ENCODE measurements at regions not wholly inside any gene's neighbourhood (a gene's known extent, or its start where the extent isn't known, plus 50 kb on each side); places are given as distances from the start of the nearest gene placed in this dataset.
A peak's percentile ranks its signal among the peaks of the same experiment; 100 is the strongest.
"Not testable (repeated sequence)": the region's sequence is repeated elsewhere in the genome, so short reads cannot be mapped to it uniquely, and the experiment has no call there.

- no peak overlapping the region for H3K27ac ChIP-seq
- DNase-seq (ENCODE audit: low read depth, low spot score), result no peak
Observed at GRCh38 chr5:142222866-142223558, 101.8 kb downstream of the SPRY4 start.

GRCh38 chr5:142222225-142222865 is 102.5 kb downstream of the SPRY4 start:
- H3K27ac ChIP-seq, result no peak overlapping the region
- no peak for DNase-seq (ENCODE audit: low read depth, low spot score)

GRCh38 chr5:142221091-142221860 is 103.5 kb downstream of the SPRY4 start:
- no peak for DNase-seq (ENCODE audit: low read depth, low spot score)
- no peak overlapping the region for H3K27ac ChIP-seq

- peak overlapping the region; percentile 50 for H3K27ac ChIP-seq
- DNase-seq (ENCODE audit: low read depth, low spot score), result no peak
Observed at GRCh38 chr5:142219146-142219545, 105.7 kb downstream of the SPRY4 start.

- H3K27ac ChIP-seq, result no peak overlapping the region
- DNase-seq (ENCODE audit: low read depth, low spot score), result no peak
Observed at GRCh38 chr5:142216931-142217330, 107.9 kb downstream of the SPRY4 start.

GRCh38 chr5:142215915-142216681 is 107.5 kb downstream of the NDFIP1 start:
- H3K27ac ChIP-seq, result peak overlapping the region; percentile 66
- DNase-seq (ENCODE audit: low read depth, low spot score), result peak; percentile 76

- no peak for DNase-seq (ENCODE audit: low read depth, low spot score)
- no peak overlapping the region for H3K27ac ChIP-seq
Observed at GRCh38 chr5:142213077-142213476, 104.5 kb downstream of the NDFIP1 start.

GRCh38 chr5:142211918-142212317 is 103.3 kb downstream of the NDFIP1 start:
- DNase-seq (ENCODE audit: low read depth, low spot score), result no peak
- no peak overlapping the region for H3K27ac ChIP-seq

- no peak overlapping the region for H3K27ac ChIP-seq
- no peak for DNase-seq (ENCODE audit: low read depth, low spot score)
Observed at GRCh38 chr5:142210864-142211412, 102.4 kb downstream of the NDFIP1 start.

GRCh38 chr5:142210011-142210410 is 101.4 kb downstream of the NDFIP1 start:
- no peak for DNase-seq (ENCODE audit: low read depth, low spot score)
- no peak overlapping the region for H3K27ac ChIP-seq

- H3K27ac ChIP-seq, result no peak overlapping the region
- no peak for DNase-seq (ENCODE audit: low read depth, low spot score)
Observed at GRCh38 chr5:142208777-142209312, 100.3 kb downstream of the NDFIP1 start.

- DNase-seq (ENCODE audit: low read depth, low spot score); H3K27ac ChIP-seq: not testable (repeated sequence)
Observed at GRCh38 chr5:142208244-142208643, 99.7 kb downstream of the NDFIP1 start.

- H3K27ac ChIP-seq, result no peak overlapping the region
- DNase-seq (ENCODE audit: low read depth, low spot score), result no peak
Observed at GRCh38 chr5:142206801-142207200, 98.2 kb downstream of the NDFIP1 start.

- H3K27ac ChIP-seq, result no peak overlapping the region
- no peak for DNase-seq (ENCODE audit: low read depth, low spot score)
Observed at GRCh38 chr5:142204219-142204618, 95.6 kb downstream of the NDFIP1 start.
